Ishikawa (cell line): ENCODE measurements at regions not wholly inside any gene's neighbourhood (a gene's known extent, or its start where the extent isn't known, plus 50 kb on each side); places are given as distances from the start of the nearest gene placed in this dataset.

ENCODE experiments used
- CEBPB ChIP-seq: IDR thresholded peaks from 2 replicates; pipeline ENCODE4 v1.6.1; 2012
- EP300 ChIP-seq: IDR thresholded peaks from 2 replicates; pipeline ENCODE4 v1.6.1; 2012; ENCODE audit warnings: borderline replicate concordance
- MAX ChIP-seq: IDR thresholded peaks from 2 replicates; pipeline ENCODE4 v1.6.1; 2012
- REST ChIP-seq: IDR thresholded peaks from 2 replicates; pipeline ENCODE4 v1.6.1; 2012; ENCODE audit warnings: low read depth, mild to moderate bottlenecking
- TAF1 ChIP-seq: IDR thresholded peaks from 2 replicates; pipeline ENCODE4 v1.6.1; 2012; ENCODE audit warnings: low read depth, mild to moderate bottlenecking
- TEAD4 ChIP-seq: IDR thresholded peaks from 2 replicates; pipeline ENCODE4 v1.6.1; 2012

GRCh38 chr4:62835631-62836030, 1573.6 kb downstream of the TECRL start:
- TF ChIP-seq EP300 (no peak), REST (no peak), TAF1 (no peak), TEAD4 (no peak), MAX (no peak), CEBPB (no peak)
